GM20000 (cell line): ENCODE measurements at regions not wholly inside any gene's neighbourhood (a gene's known extent, or its start where the extent isn't known, plus 50 kb on each side); places are given as distances from the start of the nearest gene placed in this dataset.
"Not testable (repeated sequence)": the region's sequence is repeated elsewhere in the genome, so short reads cannot be mapped to it uniquely, and the experiment has no call there.

Experiments
- DNase-seq: peaks from one replicate; pipeline ENCODE4 v3.0.0; 2012; ENCODE audit warnings: low spot score
- TF ChIP-seq, protein P1 (sequence below): IDR thresholded peaks from 2 replicates; pipeline ENCODE4 v1.5.1; 2012; ENCODE audit warnings: mild to moderate bottlenecking, control low read depth; ENCODE audit errors: extremely low read depth, missing control alignments

DNA sequence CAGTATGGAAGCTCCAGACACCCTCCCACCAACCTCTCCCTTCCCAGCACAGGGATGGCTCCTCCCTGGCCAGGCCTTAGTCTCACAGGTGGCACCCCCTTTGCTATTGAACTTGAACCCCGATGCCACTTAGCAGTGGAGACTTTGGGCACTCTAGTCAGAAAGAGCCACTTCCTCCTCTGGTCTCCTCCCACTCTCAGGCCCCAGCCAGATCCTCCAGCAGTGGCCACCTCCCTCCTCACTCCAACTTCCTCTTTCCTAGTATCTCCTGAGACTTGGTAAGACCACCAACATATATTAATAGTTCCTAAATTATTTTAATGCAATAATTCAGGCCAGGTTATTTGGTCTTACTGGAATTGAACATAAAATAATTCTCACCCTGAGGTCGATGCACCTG is 437.2 kb upstream of the ID2 start:
- TF ChIP-seq, protein P1, sequence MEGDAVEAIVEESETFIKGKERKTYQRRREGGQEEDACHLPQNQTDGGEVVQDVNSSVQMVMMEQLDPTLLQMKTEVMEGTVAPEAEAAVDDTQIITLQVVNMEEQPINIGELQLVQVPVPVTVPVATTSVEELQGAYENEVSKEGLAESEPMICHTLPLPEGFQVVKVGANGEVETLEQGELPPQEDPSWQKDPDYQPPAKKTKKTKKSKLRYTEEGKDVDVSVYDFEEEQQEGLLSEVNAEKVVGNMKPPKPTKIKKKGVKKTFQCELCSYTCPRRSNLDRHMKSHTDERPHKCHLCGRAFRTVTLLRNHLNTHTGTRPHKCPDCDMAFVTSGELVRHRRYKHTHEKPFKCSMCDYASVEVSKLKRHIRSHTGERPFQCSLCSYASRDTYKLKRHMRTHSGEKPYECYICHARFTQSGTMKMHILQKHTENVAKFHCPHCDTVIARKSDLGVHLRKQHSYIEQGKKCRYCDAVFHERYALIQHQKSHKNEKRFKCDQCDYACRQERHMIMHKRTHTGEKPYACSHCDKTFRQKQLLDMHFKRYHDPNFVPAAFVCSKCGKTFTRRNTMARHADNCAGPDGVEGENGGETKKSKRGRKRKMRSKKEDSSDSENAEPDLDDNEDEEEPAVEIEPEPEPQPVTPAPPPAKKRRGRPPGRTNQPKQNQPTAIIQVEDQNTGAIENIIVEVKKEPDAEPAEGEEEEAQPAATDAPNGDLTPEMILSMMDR = no peak
- DNase-seq = no peak

DNA sequence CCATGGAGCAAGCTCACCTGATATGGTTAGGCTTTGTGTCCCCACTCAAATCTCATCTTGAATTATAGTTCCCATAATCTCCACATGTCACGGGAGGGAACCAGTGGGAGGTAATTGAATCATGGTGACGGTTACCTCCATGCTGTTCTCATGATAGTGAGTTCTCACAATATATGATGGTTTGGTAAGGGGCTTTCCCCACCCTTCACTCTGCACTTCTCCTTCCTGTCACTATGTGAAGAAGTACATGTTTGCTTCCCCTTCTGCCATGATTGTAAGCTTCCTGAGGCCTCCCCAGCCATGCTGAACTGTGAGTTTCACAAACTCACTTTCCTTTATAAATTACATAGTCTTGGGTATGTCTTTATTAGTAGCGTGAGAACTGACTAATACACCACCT is 435.7 kb upstream of the ID2 start:
- TF ChIP-seq, protein P1 = no peak
- DNase-seq = no peak

DNA sequence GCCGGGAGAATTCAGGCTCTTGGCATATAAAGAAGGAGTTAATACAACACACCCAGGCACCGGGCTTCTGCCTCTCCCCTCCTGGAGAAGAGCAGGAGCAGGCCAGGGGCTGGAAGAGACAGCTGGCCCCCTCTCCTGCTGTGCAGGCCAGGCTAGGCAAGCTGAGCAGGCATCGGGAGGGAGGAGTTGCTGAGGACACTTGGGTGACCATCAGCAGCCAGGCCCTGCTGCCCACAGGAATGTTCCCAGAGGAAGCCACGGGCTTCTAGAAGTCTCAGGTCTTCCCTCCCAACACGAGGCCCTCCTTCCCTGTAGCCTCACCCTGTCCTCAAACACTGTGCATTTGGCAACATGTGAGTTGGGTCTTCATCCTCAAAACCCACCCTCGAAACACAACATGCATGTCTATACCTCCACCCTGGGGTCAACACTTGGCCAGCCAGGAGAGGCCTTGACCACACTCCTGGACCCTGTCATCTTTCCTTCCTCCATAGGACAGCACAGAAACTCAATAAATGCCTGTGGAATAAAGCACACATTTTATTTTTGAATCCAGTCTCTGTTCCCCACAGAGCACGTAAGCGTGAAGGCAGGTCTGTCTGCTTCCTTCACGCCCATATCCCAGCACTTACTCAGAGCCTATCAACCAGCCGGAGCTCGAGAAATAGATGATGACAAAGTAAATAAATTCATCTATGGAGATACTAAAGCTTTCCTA is 433.8 kb upstream of the ID2 start:
- DNase-seq = no peak
- TF ChIP-seq, protein P1 = no peak

DNA sequence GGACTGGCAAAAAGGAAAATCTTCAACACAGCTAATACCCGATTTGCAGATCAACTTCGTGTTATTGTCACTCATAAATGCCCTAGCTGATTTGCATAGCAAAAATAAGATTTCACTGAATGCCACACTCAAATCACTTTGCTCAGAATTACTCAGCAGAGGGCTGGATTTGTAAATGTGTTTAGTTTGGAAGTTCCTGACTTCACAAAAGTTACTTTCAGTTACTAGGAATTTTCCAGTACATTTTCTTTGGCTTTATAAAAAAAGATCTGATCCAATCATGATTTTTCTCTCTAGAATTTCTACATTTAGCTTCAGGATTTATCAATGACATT is 433.3 kb upstream of the ID2 start:
- no peak for DNase-seq
- TF ChIP-seq, protein P1 = no peak

DNA sequence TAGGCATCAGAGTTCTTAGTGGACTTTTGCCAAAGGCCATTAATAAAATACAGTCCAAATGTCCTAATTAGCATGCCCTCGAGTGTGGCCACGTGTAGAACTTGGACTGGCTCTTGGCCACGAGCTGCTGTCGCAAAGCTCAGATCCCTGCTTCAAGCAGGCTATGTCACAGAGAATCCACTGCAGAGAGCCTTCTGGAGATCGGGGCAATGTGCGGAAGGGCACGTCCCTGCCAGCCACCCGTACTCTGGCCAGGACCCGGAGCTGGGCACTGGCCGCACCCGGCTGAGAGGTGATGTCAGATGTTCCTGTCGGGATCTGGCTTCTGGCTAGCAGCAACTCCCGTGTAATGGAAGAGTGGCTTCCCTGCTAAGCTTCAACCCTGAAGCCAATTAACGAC is 432.7 kb upstream of the ID2 start:
- TF ChIP-seq, protein P1 = no peak
- DNase-seq = no peak

DNA sequence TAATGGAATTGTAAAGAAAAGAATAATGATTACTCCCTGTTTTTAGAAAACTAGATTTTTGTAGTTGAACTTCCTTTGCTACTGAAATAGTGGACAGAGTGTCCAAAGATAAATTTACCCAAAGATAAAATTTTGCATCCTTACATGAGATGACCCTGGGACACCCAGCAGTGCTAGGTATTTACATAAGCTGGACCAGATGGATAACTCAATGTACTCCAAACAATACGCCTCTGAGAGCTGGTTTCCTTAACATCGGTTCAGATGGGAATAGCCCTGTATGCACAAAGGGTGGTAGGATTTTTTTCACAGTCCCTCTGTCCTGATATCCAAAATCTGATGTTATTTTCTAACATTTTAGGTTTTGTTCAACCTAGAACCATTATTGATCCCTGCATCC is 432.1 kb upstream of the ID2 start:
- TF ChIP-seq, protein P1 = no peak
- DNase-seq = no peak

DNA sequence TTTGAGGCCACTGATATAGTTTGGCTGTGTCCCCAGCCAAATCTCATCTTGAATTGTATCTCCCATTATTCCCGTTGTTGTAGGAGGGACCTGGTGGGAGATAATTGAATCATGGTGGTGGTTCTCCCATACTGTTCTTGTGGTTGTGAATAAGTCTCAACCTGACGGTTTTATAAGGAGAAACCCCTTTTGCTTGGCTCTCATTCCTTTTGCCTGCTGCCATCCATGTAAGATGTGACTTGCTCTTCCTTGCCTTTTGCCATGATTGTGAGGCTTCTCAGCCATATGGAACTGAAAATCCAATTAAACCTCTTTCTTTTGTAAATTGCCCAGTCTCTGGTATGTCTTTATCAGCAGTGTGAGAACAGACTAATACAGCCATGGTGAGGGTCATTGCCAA is 431.6 kb upstream of the ID2 start:
- DNase-seq = not testable (repeated sequence)

DNA sequence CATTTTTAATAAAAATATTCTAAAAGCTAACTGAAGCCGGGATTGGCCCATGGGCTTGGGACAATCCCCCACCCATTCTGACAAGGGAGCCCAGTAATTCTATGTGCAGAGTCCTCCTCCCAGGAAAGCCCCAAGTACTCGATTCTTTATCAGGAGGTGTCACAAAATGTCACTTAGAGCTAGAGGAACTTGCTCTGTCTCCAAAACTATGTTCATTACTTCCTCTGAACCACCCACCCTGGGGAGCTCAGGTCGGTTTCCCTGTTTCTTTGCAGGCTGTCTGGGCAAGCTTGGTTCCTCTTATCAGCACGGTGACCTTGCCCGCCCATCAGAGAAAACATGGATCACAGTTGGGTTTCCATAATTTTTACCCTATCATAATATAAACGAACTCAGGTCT is 430.6 kb upstream of the ID2 start:
- TF ChIP-seq, protein P1 = no peak

More for the DNA sequence above, 430.6 kb upstream of the ID2 start:
- DNase-seq = no peak
